GM19239 (cell line): ENCODE measurements at regions not wholly inside any gene's neighbourhood (a gene's known extent, or its start where the extent isn't known, plus 50 kb on each side); places are given as distances from the start of the nearest gene placed in this dataset.

Experiments used
- DNase-seq: peaks from one replicate; pipeline ENCODE4 v3.0.0; 2011; ENCODE audit warnings: low spot score; ENCODE audit not compliant: insufficient read length
- FAIRE-seq: peaks from 2 replicates; lab custom pipeline; 2011; peaks lifted over from hg19 to GRCh38; lab: Jason Lieb, UNC

DNA sequence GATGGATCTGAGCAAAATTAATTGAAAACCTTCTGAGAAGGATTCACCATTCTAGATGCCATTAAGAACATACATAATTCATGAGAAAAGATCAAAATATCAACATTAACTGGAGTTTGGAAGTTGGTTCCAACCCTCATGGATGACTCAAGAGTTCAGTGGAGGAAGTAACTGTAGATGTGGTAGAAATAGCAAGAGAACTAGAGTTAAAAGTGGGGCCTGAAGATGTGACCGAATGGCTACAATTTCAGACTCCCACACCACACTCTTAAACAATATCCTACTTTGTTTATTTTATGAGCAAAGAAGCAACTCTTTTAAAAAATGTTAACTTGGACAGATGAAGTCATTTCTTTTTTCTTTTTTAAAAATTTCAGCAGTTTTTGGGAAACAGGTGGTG is 354.3 kb downstream of the KLF12 start:
- FAIRE-seq (no peak), DNase-seq (no peak)

DNA sequence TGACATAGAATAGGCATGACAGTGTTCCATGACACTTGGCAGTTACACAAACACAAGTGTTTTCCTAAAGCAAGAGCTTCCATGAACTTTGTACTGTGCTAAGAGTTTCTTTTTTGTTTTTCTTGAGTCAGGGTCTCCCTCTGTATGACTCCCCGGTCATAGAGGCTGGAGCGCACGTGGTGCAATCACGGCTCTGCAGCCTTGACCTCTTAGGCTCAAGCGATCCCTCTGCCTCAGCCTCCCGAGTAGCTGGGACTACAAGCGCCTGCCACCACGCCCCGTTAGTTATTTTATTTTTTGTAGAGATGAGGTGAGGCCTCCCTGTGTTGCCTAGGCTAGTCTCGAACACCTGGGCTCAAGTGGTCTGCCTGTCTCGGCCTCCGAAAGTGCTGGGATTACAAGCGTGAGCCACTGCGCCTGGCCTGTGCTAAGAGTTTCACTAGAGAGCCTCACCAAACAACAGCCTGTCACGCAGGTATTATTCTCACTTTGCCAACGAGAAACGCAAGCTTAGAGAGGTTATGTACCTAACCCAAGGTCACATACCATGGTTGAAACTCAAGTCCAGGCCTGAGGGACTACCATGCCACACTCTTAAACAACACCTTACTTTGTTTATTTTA is 355.9 kb downstream of the KLF12 start:
- DNase-seq (no peak), FAIRE-seq (no peak)

GRCh38 chr13:73777134-73777533 is 357.1 kb downstream of the KLF12 start:
- FAIRE-seq = no peak
- no peak for DNase-seq

DNA sequence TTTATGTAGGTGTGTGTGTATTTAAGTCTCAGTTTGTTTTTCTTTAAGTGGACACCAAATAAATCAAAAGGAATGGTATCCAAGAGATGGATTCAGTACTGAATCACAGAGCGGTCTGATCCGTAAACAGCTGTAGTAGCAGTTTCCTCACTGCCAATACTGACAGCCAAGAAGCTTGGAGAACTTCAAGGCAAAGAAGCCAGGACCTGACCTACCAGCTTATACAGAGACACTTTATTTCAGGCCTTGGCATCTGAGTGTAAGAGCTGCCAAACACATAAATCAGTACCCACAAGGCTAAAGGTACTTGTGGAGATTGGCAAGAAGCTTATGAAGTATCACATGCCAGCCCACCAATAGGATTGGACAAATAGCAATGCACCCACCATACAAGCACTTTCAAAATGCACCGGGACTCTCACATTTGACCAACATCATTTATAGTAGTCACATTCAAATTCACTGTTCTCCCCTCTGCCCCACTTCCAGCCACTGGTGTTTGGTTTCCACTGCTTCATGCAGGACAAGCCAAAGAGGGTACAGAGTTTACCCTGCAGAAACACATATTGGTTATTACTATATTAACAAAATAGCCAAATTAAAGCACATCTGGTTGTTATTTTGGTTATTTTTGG is 357.9 kb downstream of the KLF12 start:
- DNase-seq (no peak), FAIRE-seq (no peak)

DNA sequence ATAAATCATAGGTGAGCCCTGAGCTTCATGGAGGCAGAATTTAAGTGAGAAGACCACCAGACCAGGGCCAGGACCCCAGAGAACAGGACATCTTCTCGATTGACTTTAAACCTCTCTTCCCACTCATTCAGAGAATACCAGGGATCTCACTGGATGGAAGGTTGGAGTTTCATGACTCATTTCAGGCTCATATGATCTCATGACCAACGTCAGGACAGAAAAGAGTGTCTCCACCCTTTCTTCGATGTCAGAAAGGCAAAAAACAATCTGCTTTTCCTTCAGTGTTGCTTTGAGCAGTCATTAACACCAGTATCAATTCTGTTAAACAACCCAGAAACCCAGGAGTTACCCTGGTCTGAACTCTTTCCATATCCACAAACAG is 361.0 kb downstream of the KLF12 start:
- DNase-seq (no peak), FAIRE-seq (no peak)

- no peak for DNase-seq
These were observed 361.6 kb downstream of the KLF12 start for GRCh38 chr13:73772449-73773167.

DNA sequence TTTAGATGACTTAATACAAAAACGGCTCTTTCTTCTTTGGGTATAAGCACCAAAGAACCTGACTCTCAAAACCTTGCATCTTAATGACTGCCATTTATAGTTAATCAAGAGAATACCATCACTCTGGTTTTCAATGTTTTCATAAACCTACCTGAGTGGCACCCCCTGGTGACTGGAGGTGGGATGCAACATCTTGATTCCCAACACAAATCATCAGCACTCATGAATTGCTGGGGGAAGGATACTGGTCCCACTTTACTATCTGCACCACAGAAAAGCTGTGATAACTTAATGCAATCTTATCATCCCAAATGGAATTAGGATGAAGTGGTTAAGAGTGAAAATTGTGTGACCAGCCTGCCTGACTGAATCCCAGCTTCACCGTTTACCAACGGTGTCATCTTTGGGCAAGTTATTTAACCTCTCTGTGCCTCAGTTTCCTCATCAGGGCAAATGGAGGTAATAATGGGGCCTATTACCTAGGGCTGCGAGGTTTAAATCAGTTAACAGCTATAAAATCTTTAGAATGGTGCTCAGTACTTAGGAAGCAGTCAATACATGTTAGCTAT is 366.4 kb downstream of the KLF12 start:
- FAIRE-seq = no peak
- no peak for DNase-seq

More at GRCh38 chr13:73772449-73773167, 361.6 kb downstream of the KLF12 start:
- FAIRE-seq = no peak

- FAIRE-seq (peak; percentile 48), DNase-seq (no peak)
These were observed 366.9 kb downstream of the KLF12 start for GRCh38 chr13:73767191-73767741.

GRCh38 chr13:73765651-73766384 is 368.4 kb downstream of the KLF12 start:
- FAIRE-seq (peak; percentile 94), DNase-seq (no peak)

- FAIRE-seq = no peak
- DNase-seq = no peak
These were observed 374.8 kb downstream of the KLF12 start for GRCh38 chr13:73759434-73759833.

DNA sequence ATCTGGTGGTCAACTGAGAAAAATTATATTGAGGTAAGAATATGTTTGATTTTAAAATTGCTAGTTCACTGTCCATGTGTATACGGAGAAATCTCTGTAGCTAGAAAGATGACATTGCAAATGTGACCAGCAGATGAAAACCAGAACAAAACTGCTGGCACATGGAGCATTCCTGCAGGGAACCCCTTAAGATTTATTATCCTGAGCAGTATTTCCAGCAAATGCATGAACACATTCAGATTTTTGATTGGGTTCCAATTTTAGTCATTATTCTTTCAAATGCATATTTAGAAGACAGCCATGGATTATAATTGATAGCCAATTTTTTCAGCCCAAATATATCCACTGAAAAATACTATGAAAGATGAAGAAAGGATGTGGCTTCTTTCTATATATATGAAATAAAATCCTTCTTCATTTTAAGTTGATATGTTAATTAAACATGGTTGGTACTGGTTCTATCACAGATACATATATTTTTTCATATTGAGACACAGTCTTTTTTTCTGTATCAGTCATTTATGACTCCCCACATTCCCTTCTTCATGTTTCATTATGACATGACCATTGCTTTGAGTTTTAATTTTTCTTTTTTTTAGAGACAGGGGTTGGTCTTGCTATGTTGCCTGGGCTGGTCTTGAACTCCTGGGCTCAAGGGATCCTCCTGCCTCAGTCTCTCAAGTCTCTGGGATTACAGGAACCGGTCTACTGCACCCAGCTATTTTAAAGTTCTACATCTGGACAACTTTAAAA is 376.5 kb downstream of the KLF12 start:
- DNase-seq (no peak), FAIRE-seq (no peak)

- DNase-seq (no peak), FAIRE-seq (peak; percentile 87)
These were observed 379.4 kb downstream of the KLF12 start for GRCh38 chr13:73754727-73755292.

DNA sequence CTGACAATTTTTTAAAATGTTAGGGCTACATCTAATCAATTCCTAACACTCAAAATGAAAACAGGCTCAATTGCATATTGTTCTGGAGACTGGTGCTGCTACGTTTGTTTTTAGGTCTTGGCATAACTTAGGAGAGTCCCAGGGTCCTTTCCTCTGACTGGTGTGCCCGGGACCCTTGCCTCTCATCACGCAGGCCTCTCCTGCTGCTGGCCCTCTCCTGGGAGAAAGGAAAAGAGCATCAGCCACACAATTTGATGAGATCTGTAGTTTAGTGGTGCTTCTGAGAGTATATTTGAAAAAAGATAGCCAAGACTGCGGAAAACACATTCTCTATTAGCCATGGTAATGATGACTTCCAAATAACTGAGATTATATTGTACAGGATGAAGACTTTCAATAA is 380.0 kb downstream of the KLF12 start:
- FAIRE-seq (no peak), DNase-seq (no peak)

GRCh38 chr13:73751290-73751689 is 382.9 kb downstream of the KLF12 start:
- FAIRE-seq (no peak), DNase-seq (no peak)

DNA sequence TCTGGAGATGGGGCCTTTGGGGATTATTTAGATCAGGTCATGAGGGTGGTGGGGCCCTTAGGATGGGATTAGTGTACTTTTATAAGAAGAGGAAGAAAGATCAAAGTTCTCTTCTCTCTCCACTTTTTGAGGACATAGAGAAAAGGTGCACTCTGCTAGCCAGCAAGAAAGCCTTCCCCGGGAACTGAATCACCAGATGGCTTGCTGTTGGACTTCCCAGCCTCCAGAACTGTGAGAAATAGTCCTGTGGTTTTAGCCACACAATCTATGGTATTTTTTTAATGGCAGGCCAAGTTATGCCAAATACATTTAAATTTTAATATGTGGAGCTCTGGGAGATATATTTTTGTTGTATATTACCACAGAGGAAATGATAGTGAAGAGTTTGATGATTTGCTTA is 385.8 kb downstream of the KLF12 start:
- FAIRE-seq (no peak), DNase-seq (no peak)

- FAIRE-seq (no peak), DNase-seq (no peak)
These were observed 389.0 kb downstream of the KLF12 start for GRCh38 chr13:73745190-73745589.

GRCh38 chr13:73742982-73743381 is 391.2 kb downstream of the KLF12 start:
- DNase-seq (no peak), FAIRE-seq (no peak)

- no peak for FAIRE-seq
- no peak for DNase-seq
These were observed 392.5 kb downstream of the KLF12 start for GRCh38 chr13:73741742-73742141.

GRCh38 chr13:73741111-73741510 is 393.1 kb downstream of the KLF12 start:
- DNase-seq (no peak), FAIRE-seq (no peak)
